ENCODE measurements at regions not wholly inside any gene's neighbourhood (a gene's known extent, or its start where the extent isn't known, plus 50 kb on each side); places are given as distances from the start of the nearest gene placed in this dataset.

DNA sequence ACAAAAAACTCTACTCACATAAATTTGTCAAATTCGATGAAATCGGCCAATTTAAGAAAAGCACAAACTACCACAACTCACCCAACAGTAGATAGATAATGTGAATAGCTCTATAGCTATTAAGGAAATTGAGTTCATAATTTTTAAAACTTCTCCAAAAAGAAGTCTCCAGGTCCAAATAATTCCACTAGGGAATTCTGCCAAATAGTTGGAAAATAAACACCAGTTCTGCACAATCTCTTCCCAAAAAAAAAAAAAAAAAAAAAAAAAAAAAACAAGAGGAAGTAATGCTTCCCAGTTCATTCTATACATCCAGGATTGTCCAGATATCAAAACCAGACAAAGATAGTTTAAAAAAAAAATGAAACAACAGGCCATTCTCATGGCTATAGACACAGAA is 164.2 kb downstream of the POLR2M start:
- TF ChIP-seq CTCF (IDR thresholded peaks at IDR 0.05; ENCODE audit: insufficient read depth, low read length, poor library complexity, severe bottlenecking) = no peak
- TF ChIP-seq EZH2phosphoT487 (conservative IDR thresholded peaks at IDR 0.05; ENCODE audit: low read length) = no peak
